Duodenal mucosa (tissue), 2 donors: ENCODE measurements at regions not wholly inside any gene's neighbourhood (a gene's known extent, or its start where the extent isn't known, plus 50 kb on each side); places are given as distances from the start of the nearest gene placed in this dataset.

Experiments used
- H3K27ac ChIP-seq: one replicate; pipeline ENCODE4 v1.7.0; 2013; ENCODE audit warnings: low read depth, low read length
- H3K27me3 ChIP-seq, 2 donors: one replicate each; pipeline ENCODE4 v1.7.0; 2013; ENCODE audit warnings: low read length in 2 of 2, control low read depth in 1 of 2; ENCODE audit not compliant: insufficient read depth in 2 of 2, control insufficient read depth in 1 of 2
- H3K36me3 ChIP-seq, 2 donors: one replicate each; pipeline ENCODE4 v1.7.0; 2013; ENCODE audit warnings: low read length in 2 of 2, control low read depth in 1 of 2; ENCODE audit not compliant: insufficient read depth in 2 of 2, control insufficient read depth in 1 of 2
- H3K4me1 ChIP-seq, 2 donors: one replicate each; pipeline ENCODE4 v1.7.0; 2013; ENCODE audit warnings: low read length in 2 of 2, control low read depth in 1 of 2; ENCODE audit not compliant: insufficient read depth in 2 of 2, control insufficient read depth in 1 of 2
- H3K4me3 ChIP-seq, 2 donors: one replicate each; pipeline ENCODE4 v1.7.0; 2013; ENCODE audit warnings: low read length in 2 of 2, low read depth in 1 of 2
- H3K9ac ChIP-seq, 2 donors: one replicate each; pipeline ENCODE4 v1.7.0; 2013; ENCODE audit warnings: low read length in 2 of 2, low read depth in 1 of 2
- H3K9me3 ChIP-seq, 2 donors: one replicate each; pipeline ENCODE4 v1.7.0; 2013; ENCODE audit warnings: low read length in 2 of 2, control low read depth in 1 of 2; ENCODE audit not compliant: control insufficient read depth in 1 of 2

- no peaks in the 10 kb centered on the region for H3K4me1 ChIP-seq
- peaks cover 41 to 44% of the 10 kb centered on the region in 2 donors for H3K27me3 ChIP-seq
- no peak overlapping the region for H3K27ac ChIP-seq
- no peak overlapping the region for H3K4me3 ChIP-seq
- no peaks in the 10 kb centered on the region for H3K36me3 ChIP-seq
- H3K9me3 ChIP-seq: no peaks in the 10 kb centered on the region
- no peak overlapping the region for H3K9ac ChIP-seq
These were observed 64.4 kb upstream of the KCNG1 start for GRCh38 chr20:51087266-51087665.

GRCh38 chr20:51085769-51086168 is 62.9 kb upstream of the KCNG1 start:
- no peaks in the 10 kb centered on the region for H3K36me3 ChIP-seq
- no peak overlapping the region for H3K4me3 ChIP-seq
- H3K4me1 ChIP-seq: no peaks in the 10 kb centered on the region
- H3K9me3 ChIP-seq: no peaks in the 10 kb centered on the region
- H3K27me3 ChIP-seq: peaks cover 29% of the 10 kb centered on the region in 2 donors
- H3K9ac ChIP-seq: no peak overlapping the region
- H3K27ac ChIP-seq: no peak overlapping the region

GRCh38 chr20:51084593-51085377 is 61.9 kb upstream of the KCNG1 start:
- H3K4me3 ChIP-seq: no peak overlapping the region
- H3K36me3 ChIP-seq: no peaks in the 10 kb centered on the region
- no peak overlapping the region for H3K27ac ChIP-seq
- no peaks in the 10 kb centered on the region for H3K9me3 ChIP-seq
- peaks cover 22 to 23% of the 10 kb centered on the region in 2 donors for H3K27me3 ChIP-seq
- no peaks in the 10 kb centered on the region for H3K4me1 ChIP-seq
- no peak overlapping the region for H3K9ac ChIP-seq

- Histone ChIP-seq H3K9me3 (no peaks in the 10 kb centered on the region), H3K36me3 (no peaks in the 10 kb centered on the region), H3K9ac (no peak overlapping the region), H3K27ac (no peak overlapping the region), H3K27me3 (peaks cover 18 to 22% of the 10 kb centered on the region in 2 donors), H3K4me1 (no peaks in the 10 kb centered on the region), H3K4me3 (no peak overlapping the region)
These were observed 60.5 kb upstream of the KCNG1 start for GRCh38 chr20:51083447-51083846.

- H3K4me1 ChIP-seq: no peaks in the 10 kb centered on the region
- no peak overlapping the region for H3K9ac ChIP-seq
- no peaks in the 10 kb centered on the region for H3K36me3 ChIP-seq
- peaks cover 18 to 22% of the 10 kb centered on the region in 2 donors for H3K27me3 ChIP-seq
- no peaks in the 10 kb centered on the region for H3K9me3 ChIP-seq
- no peak overlapping the region for H3K27ac ChIP-seq
- H3K4me3 ChIP-seq: no peak overlapping the region
These were observed 60.1 kb upstream of the KCNG1 start for GRCh38 chr20:51082988-51083387.

- Histone ChIP-seq H3K27ac (no peak overlapping the region), H3K9me3 (no peaks in the 10 kb centered on the region), H3K27me3 (peaks cover 21 to 26% of the 10 kb centered on the region in 2 donors)
These were observed 57.6 kb upstream of the KCNG1 start for GRCh38 chr20:51080516-51080915.

GRCh38 chr20:51079488-51079887 is 56.6 kb upstream of the KCNG1 start:
- H3K27me3 ChIP-seq: peaks cover 20 to 25% of the 10 kb centered on the region in 2 donors
- no peak overlapping the region for H3K4me3 ChIP-seq
- H3K9me3 ChIP-seq: no peaks in the 10 kb centered on the region

More at GRCh38 chr20:51080516-51080915, 57.6 kb upstream of the KCNG1 start:
- H3K9ac ChIP-seq: no peak overlapping the region
- no peak overlapping the region for H3K4me3 ChIP-seq
- H3K4me1 ChIP-seq: no peaks in the 10 kb centered on the region
- H3K36me3 ChIP-seq: no peaks in the 10 kb centered on the region

GRCh38 chr20:51077686-51078060 is 54.8 kb upstream of the KCNG1 start:
- Histone ChIP-seq H3K9me3 (no peaks in the 10 kb centered on the region), H3K9ac (no peak overlapping the region), H3K4me1 (no peaks in the 10 kb centered on the region), H3K4me3 (no peak overlapping the region), H3K27me3 (peaks cover 12% of the 10 kb centered on the region in 2 donors), H3K27ac (no peak overlapping the region), H3K36me3 (no peaks in the 10 kb centered on the region)

More at GRCh38 chr20:51079488-51079887, 56.6 kb upstream of the KCNG1 start:
- H3K27ac ChIP-seq: no peak overlapping the region
- no peaks in the 10 kb centered on the region for H3K36me3 ChIP-seq
- H3K9ac ChIP-seq: no peak overlapping the region
- H3K4me1 ChIP-seq: no peaks in the 10 kb centered on the region

- H3K4me1 ChIP-seq: no peaks in the 10 kb centered on the region
- H3K4me3 ChIP-seq: no peak overlapping the region
- H3K9me3 ChIP-seq: no peaks in the 10 kb centered on the region
- no peak overlapping the region for H3K27ac ChIP-seq
- H3K27me3 ChIP-seq: peaks cover 11 to 15% of the 10 kb centered on the region in 2 donors
- no peaks in the 10 kb centered on the region for H3K36me3 ChIP-seq
- no peak overlapping the region for H3K9ac ChIP-seq
These were observed 54.1 kb upstream of the KCNG1 start for GRCh38 chr20:51076786-51077685.

GRCh38 chr20:51074062-51074461 is 51.2 kb upstream of the KCNG1 start:
- Histone ChIP-seq H3K9me3 (no peaks in the 10 kb centered on the region), H3K27ac (no peak overlapping the region), H3K4me3 (no peak overlapping the region), H3K36me3 (no peaks in the 10 kb centered on the region), H3K4me1 (no peaks in the 10 kb centered on the region), H3K9ac (no peak overlapping the region), H3K27me3 (peaks cover 9 to 15% of the 10 kb centered on the region in 2 donors)
